GM18508 (cell line): ENCODE measurements at regions not wholly inside any gene's neighbourhood (a gene's known extent, or its start where the extent isn't known, plus 50 kb on each side); places are given as distances from the start of the nearest gene placed in this dataset.
"Not testable (repeated sequence)": the region's sequence is repeated elsewhere in the genome, so short reads cannot be mapped to it uniquely, and the experiment has no call there.

Source experiments
- ATAC-seq: cut with Tn5 transposase; IDR thresholded peaks from one replicate; pipeline ENCODE4 v1.9.1; 2021; ENCODE audit warnings: moderate number of reproducible peaks; ENCODE audit not compliant: insufficient read depth, unreplicated experiment

GRCh38 chr5:60448600-60448999 lies 251.4 kb downstream of the DEPDC1B start:
- no peak for ATAC-seq

GRCh38 chr5:60447488-60447920 lies 252.5 kb downstream of the DEPDC1B start:
- no peak for ATAC-seq

- no peak for ATAC-seq
Measured at GRCh38 chr5:60446917-60447316, 253.0 kb downstream of the DEPDC1B start.

- ATAC-seq = no peak
Measured at GRCh38 chr5:60445921-60446320, 254.0 kb downstream of the DEPDC1B start.

GRCh38 chr5:60445427-60445826 lies 254.5 kb downstream of the DEPDC1B start:
- ATAC-seq = no peak

- no peak for ATAC-seq
Measured at GRCh38 chr5:60444661-60445360, 255.2 kb downstream of the DEPDC1B start.

- ATAC-seq = no peak
Measured at GRCh38 chr5:60439552-60439951, 260.4 kb downstream of the DEPDC1B start.

- ATAC-seq = no peak
Measured at GRCh38 chr5:60437308-60437707, 262.7 kb downstream of the DEPDC1B start.

GRCh38 chr5:60436518-60436917 lies 263.4 kb downstream of the DEPDC1B start:
- no peak for ATAC-seq

GRCh38 chr5:60435808-60436207 lies 264.2 kb downstream of the DEPDC1B start:
- ATAC-seq = no peak

- ATAC-seq = not testable (repeated sequence)
Measured at GRCh38 chr5:60426189-60426588, 273.8 kb downstream of the DEPDC1B start.

GRCh38 chr5:60420773-60421172 lies 279.2 kb downstream of the DEPDC1B start:
- ATAC-seq = not testable (repeated sequence)

- no peak for ATAC-seq
Measured at GRCh38 chr5:60417500-60418181, 282.3 kb downstream of the DEPDC1B start.

- no peak for ATAC-seq
Measured at GRCh38 chr5:60415443-60415842, 284.5 kb downstream of the DEPDC1B start.

GRCh38 chr5:60410427-60410826 lies 289.5 kb downstream of the DEPDC1B start:
- no peak for ATAC-seq

- ATAC-seq = no peak
Measured at GRCh38 chr5:60404171-60404570, 295.8 kb downstream of the DEPDC1B start.

- ATAC-seq = no peak
Measured at GRCh38 chr5:60403343-60404006, 296.5 kb downstream of the DEPDC1B start.

GRCh38 chr5:60402161-60402785 lies 297.7 kb downstream of the DEPDC1B start:
- ATAC-seq = no peak

GRCh38 chr5:60401526-60401925 lies 298.4 kb downstream of the DEPDC1B start:
- ATAC-seq = no peak

- ATAC-seq = no peak
Measured at GRCh38 chr5:60399507-60399906, 300.5 kb downstream of the DEPDC1B start.
